ENCODE measurements at regions not wholly inside any gene's neighbourhood (a gene's known extent, or its start where the extent isn't known, plus 50 kb on each side); places are given as distances from the start of the nearest gene placed in this dataset.

DNA sequence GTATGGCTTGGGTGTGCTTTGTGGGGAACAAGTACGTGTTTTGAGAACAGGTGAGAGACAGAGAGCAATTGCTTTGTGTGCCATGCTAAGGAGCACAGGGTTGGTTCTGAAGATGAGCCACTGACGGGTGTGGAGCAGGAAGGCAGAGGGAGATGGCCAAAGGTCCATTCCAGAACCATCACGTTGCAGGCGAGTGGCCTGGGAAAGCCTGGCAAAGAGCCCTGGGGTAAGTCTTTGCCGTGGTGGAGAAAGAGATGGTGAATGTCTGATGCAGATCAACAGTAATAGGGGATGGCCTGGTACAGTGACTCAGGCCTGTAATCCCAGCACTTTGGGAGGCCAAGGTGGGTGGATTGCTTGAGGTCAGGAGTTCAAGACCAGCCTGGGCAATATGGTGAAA is 93.5 kb upstream of the ZNF521 start (continued):
- TF ChIP-seq ZNF462 (CRISPR knock-in tag; IDR thresholded peaks at IDR 0.05): no peak
- TF ChIP-seq JUNB (IDR thresholded peaks at IDR 0.05; ENCODE audit: unreplicated experiment): no peak
- TF ChIP-seq ZNF114 (CRISPR knock-in tag; IDR thresholded peaks at IDR 0.05): no peak
- TF ChIP-seq, protein P1, sequence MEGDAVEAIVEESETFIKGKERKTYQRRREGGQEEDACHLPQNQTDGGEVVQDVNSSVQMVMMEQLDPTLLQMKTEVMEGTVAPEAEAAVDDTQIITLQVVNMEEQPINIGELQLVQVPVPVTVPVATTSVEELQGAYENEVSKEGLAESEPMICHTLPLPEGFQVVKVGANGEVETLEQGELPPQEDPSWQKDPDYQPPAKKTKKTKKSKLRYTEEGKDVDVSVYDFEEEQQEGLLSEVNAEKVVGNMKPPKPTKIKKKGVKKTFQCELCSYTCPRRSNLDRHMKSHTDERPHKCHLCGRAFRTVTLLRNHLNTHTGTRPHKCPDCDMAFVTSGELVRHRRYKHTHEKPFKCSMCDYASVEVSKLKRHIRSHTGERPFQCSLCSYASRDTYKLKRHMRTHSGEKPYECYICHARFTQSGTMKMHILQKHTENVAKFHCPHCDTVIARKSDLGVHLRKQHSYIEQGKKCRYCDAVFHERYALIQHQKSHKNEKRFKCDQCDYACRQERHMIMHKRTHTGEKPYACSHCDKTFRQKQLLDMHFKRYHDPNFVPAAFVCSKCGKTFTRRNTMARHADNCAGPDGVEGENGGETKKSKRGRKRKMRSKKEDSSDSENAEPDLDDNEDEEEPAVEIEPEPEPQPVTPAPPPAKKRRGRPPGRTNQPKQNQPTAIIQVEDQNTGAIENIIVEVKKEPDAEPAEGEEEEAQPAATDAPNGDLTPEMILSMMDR (conservative IDR thresholded peaks at IDR 0.05; ENCODE audit: low read depth in 2 of 2): no peak
- no peak for TF ChIP-seq ZNF331 (CRISPR knock-in tag; IDR thresholded peaks at IDR 0.05; ENCODE audit: low read depth)

- Mint-ChIP-seq H3K27ac (no peak overlapping the region), H3K4me1 (no peaks in the 10 kb centered on the region), H3K4me3 (no peak overlapping the region), H3K9me3 (no peaks in the 10 kb centered on the region; the same call in none of the 3 replicates), H3K36me3 (ENCODE audit: low read depth) (peaks cover 8% of the 10 kb centered on the region), H3K27me3 (ENCODE audit: insufficient read depth, low read depth, poor library complexity) (no peaks in the 10 kb centered on the region)
- H4K20me1 ChIP-seq (replicated peaks; ENCODE audit: insufficient read depth): no peaks in the 10 kb centered on the region
- H3K36me3 ChIP-seq (ENCODE audit: insufficient read depth): no peaks in the 10 kb centered on the region; the same call in 1 of the 2 replicates
- no peak for DNase-seq (ENCODE audit: low spot score)
- no peak for TF ChIP-seq CREB1 (CRISPR knock-in tag; IDR thresholded peaks at IDR 0.05; ENCODE audit: low read depth)
- TF ChIP-seq REST (IDR thresholded peaks at IDR 0.05; ENCODE audit: unreplicated experiment): no peak
- TF ChIP-seq JUNB (IDR thresholded peaks at IDR 0.05; ENCODE audit: unreplicated experiment): no peak
- H3K4me1 ChIP-seq (ENCODE audit: insufficient read depth): no peaks in the 10 kb centered on the region
- H3K27me3 ChIP-seq (ENCODE audit: insufficient read depth): no peaks in the 10 kb centered on the region
- H3F3A ChIP-seq (replicated peaks; ENCODE audit: low read depth): no peaks in the 10 kb centered on the region
- no peak for ATAC-seq
- H2AFZ ChIP-seq: no peak overlapping the region
- H3K27ac ChIP-seq (ENCODE audit: low read depth): no peak overlapping the region
- no peak overlapping the region for H3K4me2 ChIP-seq
- no peaks in the 10 kb centered on the region for H3K79me2 ChIP-seq (replicated peaks; ENCODE audit: insufficient read depth)
- H3K4me3 ChIP-seq: no peak overlapping the region
- H3K9me2 ChIP-seq (ENCODE audit: insufficient read depth): peaks cover 2% of the 10 kb centered on the region; the same call in 1 of the 2 replicates
These were observed 91.8 kb upstream of the ZNF521 start for GRCh38 chr18:25443776-25444175.

Data from GM23338 (cell line).